GM19035 (cell line): ENCODE measurements at regions not wholly inside any gene's neighbourhood (a gene's known extent, or its start where the extent isn't known, plus 50 kb on each side); places are given as distances from the start of the nearest gene placed in this dataset.

Source experiments
- ATAC-seq: cut with Tn5 transposase; IDR thresholded peaks from one replicate; pipeline ENCODE4 v1.9.1; 2021; ENCODE audit not compliant: unreplicated experiment

GRCh38 chr2:180662941-180663471, 317.4 kb upstream of the UBE2E3 start:
- ATAC-seq = no peak

GRCh38 chr2:180662521-180662920, 317.9 kb upstream of the UBE2E3 start:
- no peak for ATAC-seq

GRCh38 chr2:180661686-180662030, 318.7 kb upstream of the UBE2E3 start:
- ATAC-seq = no peak

- no peak for ATAC-seq
These were observed 319.3 kb upstream of the UBE2E3 start for GRCh38 chr2:180660881-180661685.

DNA sequence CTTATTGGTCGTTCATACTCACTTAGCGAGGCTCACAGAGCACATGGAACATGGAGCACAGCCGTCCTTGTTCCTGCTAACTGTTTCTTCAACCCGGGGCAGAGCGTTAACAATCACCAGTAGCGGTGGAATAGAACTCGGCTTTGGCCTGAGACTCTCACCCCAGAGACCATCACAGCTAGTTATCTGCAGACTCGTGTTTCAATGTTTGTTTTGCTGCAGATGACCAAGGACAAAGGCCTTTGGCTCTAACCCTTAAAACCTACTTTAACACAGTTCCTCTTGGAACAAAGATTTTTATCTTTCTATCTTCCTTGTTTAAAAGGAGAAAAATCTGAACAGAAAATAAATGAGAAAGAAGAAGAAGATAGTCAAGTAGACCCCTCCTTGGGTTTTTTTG, 320.2 kb upstream of the UBE2E3 start:
- ATAC-seq = no peak

- no peak for ATAC-seq
These were observed 323.4 kb upstream of the UBE2E3 start for GRCh38 chr2:180657054-180657453.

DNA sequence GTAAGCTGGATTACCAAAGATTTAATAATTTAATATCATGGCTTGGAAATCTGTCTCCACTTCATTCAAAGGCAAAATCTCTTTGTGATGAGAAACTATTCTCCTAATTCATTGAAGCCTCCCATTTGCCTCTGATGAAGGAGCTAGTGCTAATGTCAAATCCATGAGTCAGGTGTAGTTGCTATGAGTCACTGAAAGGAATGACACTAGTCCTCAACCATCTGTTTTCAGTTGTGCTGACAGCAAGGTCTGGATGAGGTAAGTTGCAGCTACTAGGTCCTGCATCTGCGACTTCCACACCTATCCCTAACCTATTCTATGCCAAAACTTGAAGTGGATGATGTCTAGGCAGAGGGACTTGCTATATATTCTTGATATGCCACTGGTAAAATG, 324.0 kb upstream of the UBE2E3 start:
- ATAC-seq = no peak

GRCh38 chr2:180655842-180656454, 324.5 kb upstream of the UBE2E3 start:
- ATAC-seq = no peak

DNA sequence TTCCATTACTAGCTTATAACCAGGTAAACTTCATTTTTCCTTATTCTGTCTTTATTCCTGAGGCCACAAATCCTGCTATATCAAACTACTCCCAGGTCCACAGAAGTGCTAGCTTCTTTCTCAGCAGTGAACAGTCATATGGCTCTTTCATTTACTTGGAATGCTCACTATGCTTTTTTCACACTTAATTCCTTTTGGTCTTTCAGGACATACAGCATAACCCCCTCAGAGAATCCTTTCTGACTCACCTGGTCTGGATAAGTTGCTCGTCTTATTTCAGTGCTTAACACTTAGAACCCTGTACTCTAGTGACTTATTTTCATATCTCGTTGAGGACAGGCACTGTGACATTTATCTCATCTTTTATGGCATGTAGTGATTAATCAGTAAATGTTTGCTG, 325.0 kb upstream of the UBE2E3 start:
- ATAC-seq = no peak

DNA sequence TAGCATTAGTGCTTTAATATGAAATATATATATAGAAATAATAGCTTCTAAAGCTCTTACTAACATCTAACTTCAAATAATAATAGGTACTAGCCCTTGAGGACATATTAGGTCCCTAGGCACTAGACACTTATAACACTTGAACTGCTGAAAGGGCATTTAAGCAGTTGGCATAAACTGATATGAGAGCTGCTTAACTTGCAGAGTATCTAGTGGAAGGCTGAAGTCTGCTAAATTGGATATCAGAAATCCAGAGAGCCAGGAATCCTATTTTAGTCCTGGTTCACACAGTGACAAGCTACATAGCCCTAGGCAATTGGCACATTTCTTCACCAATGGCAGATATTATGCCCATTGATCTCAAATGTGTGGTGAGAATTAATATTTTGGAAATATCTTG, 326.9 kb upstream of the UBE2E3 start:
- no peak for ATAC-seq

DNA sequence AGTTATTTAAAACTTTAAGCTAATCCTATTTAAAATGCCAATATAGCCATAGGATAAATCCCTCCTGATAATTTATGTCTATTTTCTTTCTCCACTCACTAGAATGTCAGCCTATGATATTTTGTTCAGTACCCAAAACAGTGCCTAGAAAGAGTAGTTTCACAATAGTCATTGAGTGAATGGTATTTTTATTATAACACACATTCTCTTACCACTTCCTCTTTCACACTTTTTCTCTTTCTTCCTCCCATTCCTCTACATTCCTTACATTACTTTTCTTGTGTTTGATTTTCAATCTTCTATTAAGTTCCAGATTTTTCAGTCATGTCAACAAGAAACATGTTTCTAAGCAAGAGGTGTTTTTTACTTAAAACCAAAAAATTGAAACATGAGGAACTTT, 327.6 kb upstream of the UBE2E3 start:
- no peak for ATAC-seq

DNA sequence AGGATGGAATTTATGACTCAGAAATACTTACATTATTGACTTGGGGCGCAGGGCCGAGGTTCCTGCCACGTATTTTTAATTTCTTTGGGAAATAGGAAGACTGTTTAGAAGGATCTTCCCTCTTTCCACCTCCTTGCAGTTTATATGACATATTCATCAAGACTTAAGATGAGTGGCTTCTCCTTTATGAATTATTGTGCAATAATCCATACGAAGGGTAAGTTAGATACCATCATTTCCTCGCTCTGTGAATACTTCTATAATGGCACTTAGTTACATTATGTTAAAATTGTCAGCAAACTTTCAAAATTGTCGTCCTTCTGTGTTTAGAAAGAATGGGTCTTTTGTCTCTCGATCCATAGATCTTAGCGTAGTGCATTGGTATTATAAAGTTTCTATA, 328.8 kb upstream of the UBE2E3 start:
- ATAC-seq = no peak

DNA sequence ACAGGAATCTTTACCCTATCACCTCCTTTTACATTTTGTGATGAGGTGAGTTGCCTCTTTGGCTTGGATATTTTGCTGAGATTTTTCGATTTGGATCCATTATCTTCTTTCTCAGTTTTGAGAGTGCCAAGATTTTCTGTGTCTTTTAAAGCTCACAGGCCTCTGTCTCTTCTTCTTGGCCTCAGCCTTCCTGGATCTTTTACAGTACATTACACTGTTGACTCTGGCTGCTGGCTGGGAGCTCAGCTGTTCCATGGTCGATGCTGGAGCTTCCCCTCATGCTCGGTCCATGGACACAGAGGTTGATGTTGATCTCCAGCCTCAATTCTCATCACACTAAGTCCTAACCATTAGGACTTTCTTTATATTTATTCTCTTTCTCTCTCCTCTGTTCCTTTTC, 332.8 kb upstream of the UBE2E3 start:
- ATAC-seq = no peak

DNA sequence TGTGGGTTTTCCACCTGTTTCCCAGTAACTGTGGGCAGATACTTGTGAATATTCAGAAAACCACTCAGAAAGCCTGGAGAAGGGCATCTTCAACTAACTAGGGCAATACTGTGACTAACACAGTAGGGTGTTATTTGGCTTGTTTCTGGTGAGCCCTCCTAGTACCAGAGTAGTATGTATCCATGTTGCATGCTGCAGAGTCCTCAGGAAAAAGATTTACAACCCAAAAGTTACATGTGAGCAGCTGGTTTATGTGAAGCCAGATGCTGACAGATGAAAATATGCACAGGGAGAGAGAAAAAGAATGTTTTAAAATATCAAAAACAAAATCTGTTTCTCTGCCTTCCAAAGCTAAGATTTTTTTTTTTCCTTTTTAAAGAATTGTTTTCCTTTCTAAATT, 333.2 kb upstream of the UBE2E3 start:
- ATAC-seq = no peak

- ATAC-seq = no peak
These were observed 333.6 kb upstream of the UBE2E3 start for GRCh38 chr2:180646756-180647155.

DNA sequence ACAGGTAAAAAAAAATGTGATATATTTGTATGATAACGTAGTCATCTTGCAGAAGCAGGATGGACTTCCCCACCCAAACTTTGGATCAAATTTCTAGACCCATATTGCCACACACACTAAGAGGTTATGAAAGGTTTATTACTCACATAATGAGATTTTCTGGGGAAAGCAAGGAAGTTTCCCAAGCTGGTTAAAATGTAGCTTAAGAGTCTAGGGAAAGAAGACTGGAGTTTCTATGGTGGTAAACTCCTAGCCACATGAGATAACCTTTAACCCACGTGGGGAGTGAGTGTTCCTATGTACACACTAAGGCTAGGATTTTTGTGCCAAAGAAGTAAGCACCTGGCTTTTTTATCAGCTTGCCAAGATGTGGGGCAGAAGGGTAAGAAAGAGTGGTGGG, 335.7 kb upstream of the UBE2E3 start:
- ATAC-seq = no peak

DNA sequence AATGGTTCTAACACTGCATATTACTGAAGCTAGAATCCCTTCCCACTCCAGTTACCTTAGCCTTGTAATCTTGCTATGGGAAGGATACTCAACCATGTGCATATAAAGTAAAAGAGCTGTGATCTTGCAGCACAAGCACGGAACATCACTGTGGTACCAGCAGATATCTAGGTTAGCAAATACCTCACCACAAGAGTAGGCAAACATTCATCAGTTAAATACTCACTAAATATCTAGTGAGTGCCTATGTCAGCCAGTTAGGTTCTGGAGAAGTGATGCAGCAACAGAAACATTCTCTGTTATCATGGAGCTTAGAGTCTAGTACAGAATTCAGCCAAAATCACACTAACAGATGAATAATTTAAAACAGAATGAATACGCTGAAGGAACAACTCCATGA, 349.6 kb upstream of the UBE2E3 start:
- no peak for ATAC-seq

- ATAC-seq = no peak
These were observed 355.2 kb upstream of the UBE2E3 start for GRCh38 chr2:180625006-180625844.

DNA sequence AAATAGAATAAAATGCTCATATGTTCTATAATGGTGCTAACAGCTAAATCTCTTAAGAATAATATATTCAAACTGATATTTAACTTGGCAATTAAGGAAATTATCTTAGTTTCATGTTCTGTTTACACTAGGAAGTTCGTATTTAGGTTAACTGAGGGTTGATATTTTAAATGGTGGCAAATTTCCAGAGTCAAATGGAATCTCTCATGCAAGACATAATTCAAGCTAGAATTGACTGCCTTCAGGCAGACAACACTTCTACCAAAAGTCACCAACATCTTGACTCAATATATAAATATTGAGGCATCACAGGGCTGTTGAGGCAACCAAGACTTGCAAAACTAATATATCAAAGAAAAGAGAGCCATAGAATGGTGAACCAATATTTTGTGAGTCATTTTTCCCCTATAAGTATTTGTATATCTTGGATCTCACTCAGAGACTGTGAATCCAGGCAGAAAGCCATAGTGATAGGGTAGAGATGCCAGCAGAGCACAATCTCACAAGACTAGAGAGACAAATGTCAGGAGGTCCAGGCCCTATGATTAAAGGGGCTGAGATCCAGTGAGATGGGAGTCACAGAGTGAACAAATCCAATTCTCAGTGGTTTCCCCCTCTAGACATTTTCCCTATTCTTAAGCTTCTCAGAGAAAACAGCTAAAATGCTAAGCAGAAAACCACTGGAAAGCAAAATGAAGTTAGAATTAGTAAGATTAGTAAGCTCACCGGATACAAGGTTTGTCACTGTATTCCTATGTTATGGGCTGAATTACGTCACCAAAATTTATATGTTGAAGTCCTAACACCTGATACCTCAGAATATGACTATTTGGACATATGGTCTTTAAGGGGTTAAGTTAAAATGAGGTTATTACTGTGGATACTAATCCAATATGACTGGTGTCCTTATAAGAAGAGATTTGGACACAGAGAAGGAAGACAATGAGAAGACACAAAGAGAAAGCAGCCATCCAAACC, 358.2 kb upstream of the UBE2E3 start:
- no peak for ATAC-seq

DNA sequence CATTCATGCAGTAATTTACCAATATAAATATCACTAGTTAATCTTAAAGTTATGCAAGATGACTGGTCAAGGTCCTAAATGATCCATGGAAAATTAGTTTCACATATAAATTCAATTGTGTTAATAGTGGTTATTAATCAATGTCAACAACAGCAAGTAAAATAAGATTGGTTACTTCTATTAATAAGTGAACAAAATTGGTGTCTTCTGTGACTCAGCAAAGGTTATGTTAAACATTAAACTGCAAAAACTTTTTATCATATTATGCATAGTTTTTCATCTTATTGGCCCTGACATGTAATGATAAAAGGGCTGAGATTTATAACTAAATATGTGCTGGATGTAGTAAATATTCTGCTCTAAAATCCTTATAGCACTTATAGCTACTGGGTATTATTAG, 359.0 kb upstream of the UBE2E3 start:
- no peak for ATAC-seq

DNA sequence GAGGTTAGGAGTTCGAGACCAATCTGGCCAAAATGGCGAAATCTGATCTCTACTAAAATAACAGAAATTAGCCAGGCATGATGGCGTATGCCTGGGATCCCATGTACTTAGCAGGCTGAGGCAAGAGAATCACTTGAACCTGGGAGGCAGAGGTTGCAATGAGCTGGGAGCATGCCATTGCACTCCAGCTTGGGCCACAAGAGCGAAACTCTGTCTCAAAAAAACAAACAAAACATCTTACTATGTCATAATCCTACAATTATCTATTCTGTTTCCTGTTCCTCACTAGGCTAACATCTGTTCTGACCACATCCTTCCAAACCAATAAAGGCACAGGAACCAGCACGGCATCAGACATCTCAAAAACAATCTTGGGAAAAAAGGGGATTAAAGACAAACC, 361.8 kb upstream of the UBE2E3 start:
- no peak for ATAC-seq
